ENCODE measurements at regions not wholly inside any gene's neighbourhood (a gene's known extent, or its start where the extent isn't known, plus 50 kb on each side); places are given as distances from the start of the nearest gene placed in this dataset.

DNA sequence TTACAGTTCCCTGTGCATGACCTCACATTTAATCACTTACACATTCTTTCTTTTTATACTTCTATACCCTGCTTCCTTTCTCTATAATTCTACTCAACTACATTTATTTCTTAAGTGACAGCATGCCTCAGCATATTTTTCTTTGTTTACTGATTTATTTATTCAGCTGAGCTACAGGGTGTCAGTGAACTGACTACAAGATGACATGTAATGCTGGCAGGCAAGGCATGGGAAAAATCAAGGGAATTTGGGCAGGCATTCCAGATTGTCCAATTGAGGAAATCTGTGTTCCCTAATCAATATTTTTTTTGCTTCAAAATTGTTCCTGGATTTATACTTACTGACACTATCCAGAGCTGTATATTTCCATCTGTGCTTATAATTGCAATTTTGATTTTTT is 875.5 kb downstream of the C4orf33 start:
- no peak for TF ChIP-seq RARB (CRISPR knock-in tag; IDR thresholded peaks at IDR 0.05)
- TF ChIP-seq EP300 (IDR thresholded peaks at IDR 0.05) = no peak

All from A549 (cell line).